ENCODE measurements at regions not wholly inside any gene's neighbourhood (a gene's known extent, or its start where the extent isn't known, plus 50 kb on each side); places are given as distances from the start of the nearest gene placed in this dataset.

DNA sequence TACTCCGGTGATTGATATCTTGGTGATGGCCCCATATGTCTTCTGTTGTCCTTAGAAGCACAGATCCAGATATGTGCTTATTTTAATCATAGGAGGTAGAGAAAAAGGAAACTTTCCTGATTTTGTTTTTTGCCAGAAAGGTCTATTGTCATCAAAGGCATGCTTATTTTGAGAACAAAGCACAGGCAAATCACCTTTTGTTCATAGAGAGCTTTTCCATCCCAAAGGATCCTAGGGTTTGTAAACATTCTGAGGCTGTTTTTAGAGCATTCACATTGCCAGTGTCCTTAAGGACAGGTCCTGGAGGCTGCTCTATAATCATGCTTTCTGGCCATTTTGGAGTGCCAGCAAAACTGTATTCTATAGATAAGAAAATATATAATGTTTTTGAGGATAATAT is 148.5 kb upstream of the SEL1L start:
- no peaks in the 10 kb centered on the region for H3K36me3 Mint-ChIP-seq (ENCODE audit: low read depth)
- intact Hi-C loops (cut with micrococcal nuclease): no loop called here

DNA sequence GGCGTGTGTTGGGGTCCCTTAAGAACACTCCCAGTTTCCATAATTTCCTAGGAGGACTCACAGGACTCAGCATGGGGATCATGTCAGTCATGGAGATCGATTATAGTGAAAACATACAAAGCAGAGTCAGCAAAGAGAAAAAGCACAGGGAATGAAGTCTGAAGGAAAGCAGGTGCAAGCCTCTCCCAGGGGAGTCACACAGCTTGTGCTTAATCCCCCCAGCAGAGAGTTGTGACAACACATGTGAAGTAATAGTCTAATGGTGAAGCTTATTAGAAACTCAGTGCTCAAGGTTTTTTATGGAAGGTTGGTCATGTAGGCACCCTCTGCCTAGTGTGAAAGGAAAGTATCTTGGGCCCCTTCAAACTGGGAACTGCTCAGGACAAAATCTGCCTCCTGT is 149.0 kb upstream of the SEL1L start:
- Mint-ChIP-seq H3K36me3 (ENCODE audit: low read depth) (no peaks in the 10 kb centered on the region), H3K4me1 (ENCODE audit: low read depth) (no peaks in the 10 kb centered on the region)
- intact Hi-C loops (cut with micrococcal nuclease): no loop called here

More for the DNA sequence above, 148.5 kb upstream of the SEL1L start:
- peaks cover 9% of the 10 kb centered on the region for H3K9me3 Mint-ChIP-seq
- no peak overlapping the region for H3K4me3 Mint-ChIP-seq
- H3K27me3 Mint-ChIP-seq: no peaks in the 10 kb centered on the region
- no peak overlapping the region for H3K27ac Mint-ChIP-seq
- H3K4me1 Mint-ChIP-seq (ENCODE audit: low read depth): no peaks in the 10 kb centered on the region

DNA sequence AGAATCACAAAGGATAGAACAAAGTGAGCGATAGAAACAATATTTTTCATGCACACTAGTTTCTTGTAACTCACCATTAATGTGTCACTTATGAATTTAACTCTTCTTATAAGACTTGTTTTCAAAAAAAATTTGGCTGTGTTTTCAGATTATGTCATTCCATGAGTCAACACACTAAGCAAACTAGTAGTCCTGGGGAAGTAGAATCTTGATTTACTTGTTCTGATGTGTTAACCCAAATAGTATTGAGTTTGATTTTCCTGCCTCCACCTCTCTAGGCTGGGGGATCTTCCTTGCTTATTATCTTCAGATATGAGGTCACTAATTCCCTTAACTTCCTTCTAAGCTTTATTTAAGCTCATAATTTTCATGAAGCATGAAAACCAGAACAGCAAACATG is 151.0 kb upstream of the SEL1L start:
- Mint-ChIP-seq H3K4me1 (ENCODE audit: low read depth) (no peaks in the 10 kb centered on the region), H3K27me3 (no peaks in the 10 kb centered on the region), H3K4me3 (no peak overlapping the region), H3K9me3 (no peaks in the 10 kb centered on the region), H3K36me3 (ENCODE audit: low read depth) (no peaks in the 10 kb centered on the region), H3K27ac (no peak overlapping the region)
- intact Hi-C loops (cut with micrococcal nuclease): no loop called here

More for the DNA sequence above, 149.0 kb upstream of the SEL1L start:
- H3K4me3 Mint-ChIP-seq: no peak overlapping the region
- peaks cover 9% of the 10 kb centered on the region for H3K9me3 Mint-ChIP-seq
- no peaks in the 10 kb centered on the region for H3K27me3 Mint-ChIP-seq
- no peak overlapping the region for H3K27ac Mint-ChIP-seq

DNA sequence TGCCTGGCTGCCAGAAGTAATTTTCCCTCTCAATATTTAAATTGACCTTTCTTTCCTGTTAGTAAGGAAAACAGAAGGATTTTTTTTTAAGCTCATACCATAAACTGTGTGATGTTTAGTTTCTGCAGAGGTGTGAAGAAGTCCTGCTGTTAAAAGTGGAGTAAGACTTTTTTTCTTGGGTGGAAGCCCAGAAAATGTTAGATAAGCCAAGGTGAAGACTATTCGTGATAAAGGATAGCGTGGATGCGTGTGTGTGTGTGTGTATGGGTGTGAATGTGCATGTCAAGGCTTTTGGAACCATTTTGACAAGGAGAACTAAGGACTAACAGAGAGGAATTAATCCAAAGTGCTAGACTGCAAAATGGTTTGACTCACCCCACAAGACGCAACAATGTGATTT is 152.9 kb upstream of the SEL1L start:
- no peaks in the 10 kb centered on the region for H3K4me1 Mint-ChIP-seq (ENCODE audit: low read depth)
- H3K9me3 Mint-ChIP-seq: no peaks in the 10 kb centered on the region
- no peaks in the 10 kb centered on the region for H3K36me3 Mint-ChIP-seq (ENCODE audit: low read depth)
- intact Hi-C loops (cut with micrococcal nuclease): no loop called here
- H3K27ac Mint-ChIP-seq: no peak overlapping the region
- no peaks in the 10 kb centered on the region for H3K27me3 Mint-ChIP-seq
- H3K4me3 Mint-ChIP-seq: no peak overlapping the region

DNA sequence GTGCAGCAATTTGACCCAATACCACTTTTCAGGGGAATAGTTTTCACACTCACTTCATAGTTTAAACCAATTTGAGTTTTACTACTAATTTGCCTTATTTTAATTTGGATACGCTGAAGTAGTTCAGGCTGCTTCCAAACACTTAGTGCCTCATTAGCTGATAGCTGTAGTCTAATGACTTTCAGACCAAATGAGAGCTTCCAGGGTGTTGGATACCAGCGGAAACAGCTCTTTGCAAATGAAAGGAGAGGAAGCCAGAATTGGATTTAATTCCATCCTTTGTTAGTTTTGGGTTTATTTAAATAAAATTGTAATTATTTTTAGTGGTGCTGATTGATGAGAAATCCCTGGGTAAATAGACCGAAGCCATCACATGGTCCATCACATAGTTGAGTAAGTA is 158.3 kb upstream of the SEL1L start:
- Mint-ChIP-seq H3K36me3 (ENCODE audit: low read depth) (no peaks in the 10 kb centered on the region), H3K27ac (no peak overlapping the region), H3K27me3 (no peaks in the 10 kb centered on the region), H3K9me3 (no peaks in the 10 kb centered on the region), H3K4me3 (no peak overlapping the region), H3K4me1 (ENCODE audit: low read depth) (no peaks in the 10 kb centered on the region)
- intact Hi-C loops (cut with micrococcal nuclease): no loop called here

DNA sequence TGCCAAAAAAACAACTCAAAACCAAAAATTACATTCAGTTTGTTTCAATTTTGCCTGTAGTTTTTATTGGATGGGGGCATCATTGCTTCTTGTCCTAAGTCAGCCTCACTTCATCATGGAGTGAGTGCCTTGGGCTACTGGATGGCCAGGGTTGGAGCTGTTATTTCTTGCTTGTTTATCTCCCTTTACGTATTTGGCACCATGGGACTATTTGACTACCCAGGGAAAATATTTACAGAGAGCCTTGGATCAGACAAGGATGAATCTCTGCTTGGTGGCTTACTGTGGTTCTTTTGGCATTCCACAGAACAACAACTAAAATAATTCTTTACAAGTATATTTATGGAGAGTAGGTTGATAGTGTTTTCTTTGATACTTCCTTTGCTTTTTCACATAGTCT is 160.8 kb upstream of the SEL1L start:
- H3K9me3 Mint-ChIP-seq: no peaks in the 10 kb centered on the region
- intact Hi-C loops (cut with micrococcal nuclease): no loop called here
- H3K4me3 Mint-ChIP-seq: no peak overlapping the region
- H3K4me1 Mint-ChIP-seq (ENCODE audit: low read depth): no peaks in the 10 kb centered on the region
- no peak overlapping the region for H3K27ac Mint-ChIP-seq
- H3K27me3 Mint-ChIP-seq: no peaks in the 10 kb centered on the region
- H3K36me3 Mint-ChIP-seq (ENCODE audit: low read depth): no peaks in the 10 kb centered on the region

DNA sequence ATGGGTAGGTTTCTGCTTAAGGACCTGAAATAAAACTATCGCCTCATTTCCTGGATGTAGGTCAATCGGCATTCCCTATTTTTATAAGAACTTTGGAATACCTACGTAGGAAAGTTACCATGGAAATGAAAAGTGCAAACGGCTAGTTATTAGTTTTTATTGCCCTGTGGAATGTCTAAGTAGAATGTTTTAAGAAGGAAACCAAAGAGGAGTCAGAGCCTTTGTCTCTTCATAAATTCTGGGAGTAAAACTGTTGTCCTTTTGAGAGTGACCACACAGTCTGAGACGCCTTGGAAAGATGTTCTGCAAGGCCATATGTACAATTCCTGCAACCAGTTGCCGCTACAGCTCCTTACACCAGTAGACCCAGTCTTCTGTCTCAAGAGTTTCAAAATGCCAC is 176.0 kb upstream of the SEL1L start:
- Mint-ChIP-seq H3K4me3 (no peak overlapping the region), H3K9me3 (peaks cover 8% of the 10 kb centered on the region), H3K36me3 (ENCODE audit: low read depth) (no peaks in the 10 kb centered on the region), H3K4me1 (ENCODE audit: low read depth) (no peaks in the 10 kb centered on the region), H3K27ac (no peak overlapping the region), H3K27me3 (peaks cover 2% of the 10 kb centered on the region)
- intact Hi-C loops (cut with micrococcal nuclease): loop anchor here (1.0 to 10.0 kb wide), 3 partner anchors 281 to 1755 kb away; no protein-coding TSS in a partner anchor

DNA sequence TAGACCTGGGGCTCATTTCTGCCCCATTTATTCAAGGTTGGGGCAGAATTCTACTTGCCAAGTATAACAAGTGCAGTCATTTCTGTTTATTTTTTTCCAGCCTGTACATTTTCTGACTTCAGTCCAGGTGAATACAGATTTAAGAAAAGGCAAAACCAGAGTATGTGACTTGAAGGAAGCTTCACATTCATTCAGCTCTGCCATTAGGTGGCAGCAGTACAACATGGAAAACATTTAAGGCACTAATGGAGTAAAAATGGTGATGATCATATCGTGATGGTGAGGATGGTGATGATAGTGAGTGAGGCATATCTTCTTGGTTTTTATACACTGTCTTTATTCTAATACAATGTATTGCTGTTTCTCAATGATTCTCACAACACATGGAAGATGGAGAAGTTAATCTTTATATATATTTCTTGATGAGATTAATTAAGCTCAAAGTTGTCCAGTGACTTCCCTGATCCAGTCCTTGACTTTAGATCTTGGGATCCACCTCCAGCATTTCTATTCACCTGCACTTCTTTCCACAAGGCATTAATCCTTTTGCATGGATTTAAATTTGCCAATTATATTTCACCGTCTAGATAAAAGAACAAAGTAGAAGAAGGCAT is 176.7 kb upstream of the SEL1L start:
- Mint-ChIP-seq H3K36me3 (ENCODE audit: low read depth) (no peaks in the 10 kb centered on the region), H3K27ac (no peak overlapping the region), H3K9me3 (peaks cover 8% of the 10 kb centered on the region), H3K4me3 (no peak overlapping the region), H3K27me3 (no peaks in the 10 kb centered on the region), H3K4me1 (ENCODE audit: low read depth) (no peaks in the 10 kb centered on the region)
- intact Hi-C loops (cut with micrococcal nuclease): loop anchor here (1.0 to 10.0 kb wide), 3 partner anchors 280 to 1754 kb away; no protein-coding TSS in a partner anchor

DNA sequence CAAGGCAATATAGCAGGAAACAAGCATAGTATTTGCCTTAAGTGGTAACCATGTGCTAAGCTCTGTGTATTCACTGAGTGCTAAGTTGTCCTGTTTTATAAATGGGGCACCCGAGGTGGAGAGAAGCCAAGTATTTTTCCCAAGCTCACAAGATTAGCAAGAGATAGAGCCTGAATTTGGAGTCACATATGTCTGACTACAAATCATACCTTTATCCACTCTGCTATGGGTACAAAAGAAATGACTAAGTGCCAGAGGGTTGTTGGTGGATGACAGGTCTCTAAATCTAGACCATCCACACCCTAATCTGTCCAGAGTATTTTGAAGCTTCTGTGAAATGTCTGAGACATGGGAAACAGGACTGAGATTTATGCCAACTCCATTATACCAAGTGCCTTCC is 182.1 kb upstream of the SEL1L start:
- peaks cover 8% of the 10 kb centered on the region for H3K9me3 Mint-ChIP-seq
- no peak overlapping the region for H3K27ac Mint-ChIP-seq
- H3K27me3 Mint-ChIP-seq: no peaks in the 10 kb centered on the region
- intact Hi-C loops (cut with micrococcal nuclease): loop anchor here (10.0 kb wide), 2 partner anchors 989 to 1749 kb away; no protein-coding TSS in a partner anchor
- H3K4me1 Mint-ChIP-seq (ENCODE audit: low read depth): no peaks in the 10 kb centered on the region
- no peak overlapping the region for H3K4me3 Mint-ChIP-seq
- H3K36me3 Mint-ChIP-seq (ENCODE audit: low read depth): no peaks in the 10 kb centered on the region

DNA sequence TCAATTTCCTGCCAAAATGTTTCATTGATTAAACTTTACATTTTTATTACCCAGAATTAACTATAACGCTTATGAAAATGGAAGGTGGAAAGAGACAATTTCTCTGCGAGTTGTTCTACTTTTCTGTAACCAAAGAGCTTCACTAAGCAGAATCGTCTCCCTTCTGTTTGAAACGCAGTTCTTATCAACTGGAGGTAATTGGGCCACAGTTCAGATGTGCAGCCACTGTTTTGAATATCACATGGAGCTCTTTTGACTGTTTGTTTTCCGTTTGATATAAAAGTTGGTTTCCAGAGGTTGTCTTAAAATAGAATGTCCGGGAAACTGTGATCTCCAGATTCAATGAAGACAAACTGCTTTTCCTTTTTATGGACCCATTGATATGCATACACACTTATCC is 183.3 kb upstream of the SEL1L start:
- H3K4me3 Mint-ChIP-seq: no peak overlapping the region
- H3K36me3 Mint-ChIP-seq (ENCODE audit: low read depth): no peaks in the 10 kb centered on the region
- intact Hi-C loops (cut with micrococcal nuclease): loop anchor here (10.0 kb wide), 2 partner anchors 988 to 1748 kb away; no protein-coding TSS in a partner anchor
- no peaks in the 10 kb centered on the region for H3K27me3 Mint-ChIP-seq
- H3K27ac Mint-ChIP-seq: no peak overlapping the region
- peaks cover 4% of the 10 kb centered on the region for H3K9me3 Mint-ChIP-seq
- no peaks in the 10 kb centered on the region for H3K4me1 Mint-ChIP-seq (ENCODE audit: low read depth)

DNA sequence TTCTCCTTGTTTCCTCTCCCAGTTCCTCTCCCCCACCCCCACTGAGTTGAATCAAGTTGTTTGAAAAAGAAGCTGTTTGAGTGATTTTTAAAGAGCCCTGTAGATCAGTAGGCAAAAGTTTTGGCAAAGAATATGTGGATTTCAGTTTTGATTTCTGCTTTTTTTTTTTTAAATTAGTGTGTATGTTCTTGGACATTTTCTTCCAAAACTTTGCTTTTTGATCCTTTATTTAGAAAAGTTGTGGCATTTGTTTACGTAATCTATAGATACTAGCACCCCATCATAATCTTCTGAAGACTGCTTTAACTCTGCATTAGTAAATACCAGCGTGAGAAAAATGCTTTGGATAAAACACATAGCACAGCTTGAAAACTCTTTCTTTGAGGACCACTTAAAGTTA is 190.3 kb upstream of the SEL1L start:
- H3K27ac Mint-ChIP-seq: no peak overlapping the region
- no peak overlapping the region for H3K4me3 Mint-ChIP-seq
- no peaks in the 10 kb centered on the region for H3K9me3 Mint-ChIP-seq
- H3K36me3 Mint-ChIP-seq (ENCODE audit: low read depth): no peaks in the 10 kb centered on the region
- intact Hi-C loops (cut with micrococcal nuclease): no loop called here
- H3K4me1 Mint-ChIP-seq (ENCODE audit: low read depth): no peaks in the 10 kb centered on the region
- peaks cover 2% of the 10 kb centered on the region for H3K27me3 Mint-ChIP-seq

DNA sequence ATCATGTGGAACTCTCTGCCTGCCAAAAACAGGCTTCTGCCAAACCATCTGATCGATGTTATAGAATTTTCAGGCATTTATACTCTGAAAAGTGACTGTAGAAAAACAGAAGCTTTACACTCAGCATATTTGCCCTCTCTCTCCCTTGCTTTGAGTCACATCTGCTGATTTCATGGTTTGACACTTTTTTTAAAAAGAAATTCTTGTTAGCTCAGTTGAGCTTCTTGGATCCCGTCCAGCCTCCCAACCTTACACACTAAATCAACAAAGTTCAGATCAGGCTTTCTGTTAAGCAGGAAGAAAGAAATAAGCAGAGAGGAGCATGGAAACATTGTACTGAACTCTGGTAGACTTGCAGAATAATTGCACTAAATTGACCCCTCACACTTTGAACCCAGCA is 193.6 kb upstream of the SEL1L start:
- H3K4me1 Mint-ChIP-seq (ENCODE audit: low read depth): no peaks in the 10 kb centered on the region
- H3K27ac Mint-ChIP-seq: no peak overlapping the region
- H3K36me3 Mint-ChIP-seq (ENCODE audit: low read depth): no peaks in the 10 kb centered on the region
- no peak overlapping the region for H3K4me3 Mint-ChIP-seq
- peaks cover 2% of the 10 kb centered on the region for H3K27me3 Mint-ChIP-seq
- H3K9me3 Mint-ChIP-seq: no peaks in the 10 kb centered on the region
- intact Hi-C loops (cut with micrococcal nuclease): no loop called here

DNA sequence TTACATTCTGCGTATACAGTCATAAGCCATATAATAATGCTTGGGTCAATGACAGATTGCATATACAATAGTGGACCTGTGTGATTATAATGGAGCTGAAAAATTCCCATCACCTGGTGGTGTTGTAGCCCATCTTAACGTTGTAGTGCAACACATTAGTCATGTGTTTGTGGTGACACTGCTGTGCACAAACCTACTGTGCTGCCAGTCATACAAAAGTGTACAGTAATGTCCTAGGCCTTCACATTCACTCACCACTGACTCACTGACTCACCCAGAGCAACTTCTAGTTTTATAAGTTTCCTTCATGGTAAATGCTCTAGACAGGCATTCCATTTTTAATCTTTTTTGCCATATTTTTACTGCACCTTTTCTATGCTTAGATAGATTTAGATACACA is 194.8 kb upstream of the SEL1L start:
- Mint-ChIP-seq H3K4me1 (ENCODE audit: low read depth) (no peaks in the 10 kb centered on the region), H3K36me3 (ENCODE audit: low read depth) (no peaks in the 10 kb centered on the region), H3K27ac (no peak overlapping the region), H3K9me3 (no peaks in the 10 kb centered on the region), H3K27me3 (peaks cover 2% of the 10 kb centered on the region), H3K4me3 (no peak overlapping the region)
- intact Hi-C loops (cut with micrococcal nuclease): no loop called here

DNA sequence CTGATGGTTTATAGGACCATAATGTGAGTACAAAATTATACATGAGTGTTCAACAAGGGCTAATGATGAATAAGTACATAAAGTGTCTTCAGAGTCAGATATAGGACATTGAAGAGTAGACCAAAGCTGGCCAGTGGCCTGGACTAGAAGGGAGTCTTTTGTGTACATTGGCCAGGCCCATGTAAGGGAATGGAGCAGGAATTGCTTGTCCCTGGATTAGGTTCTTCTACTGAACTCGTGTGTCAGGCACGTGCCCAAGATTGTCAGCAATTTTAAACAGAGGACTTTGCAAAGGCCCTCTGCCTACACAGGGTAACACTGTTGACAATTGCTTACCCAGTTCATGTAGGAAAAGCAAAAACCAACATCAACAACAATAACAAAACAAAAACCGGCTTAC is 196.0 kb upstream of the SEL1L start:
- Mint-ChIP-seq H3K27me3 (peaks cover 2% of the 10 kb centered on the region), H3K9me3 (no peaks in the 10 kb centered on the region), H3K36me3 (ENCODE audit: low read depth) (no peaks in the 10 kb centered on the region), H3K4me3 (no peak overlapping the region), H3K27ac (no peak overlapping the region), H3K4me1 (ENCODE audit: low read depth) (no peaks in the 10 kb centered on the region)
- intact Hi-C loops (cut with micrococcal nuclease): no loop called here

DNA sequence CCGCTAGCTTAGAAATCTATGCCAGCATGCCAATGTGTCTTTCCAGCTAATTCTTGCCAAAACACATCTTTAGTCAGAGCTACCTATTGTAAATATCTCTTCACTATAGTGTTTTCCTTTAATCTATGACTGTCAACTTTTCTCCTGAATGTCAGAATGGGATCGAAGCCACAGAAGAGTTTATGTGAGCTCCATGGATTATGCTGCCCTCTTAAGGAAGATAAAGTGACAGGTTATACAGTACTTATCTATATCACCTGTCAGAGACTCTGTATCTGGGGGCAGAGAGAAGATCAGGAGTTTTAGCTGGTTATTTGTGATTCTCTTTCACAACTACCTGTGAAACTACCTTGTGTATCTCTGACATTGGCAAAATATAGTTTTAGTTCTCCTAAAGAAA is 204.3 kb upstream of the SEL1L start:
- intact Hi-C loops (cut with micrococcal nuclease): no loop called here
- H3K27me3 Mint-ChIP-seq: no peaks in the 10 kb centered on the region
- no peaks in the 10 kb centered on the region for H3K4me1 Mint-ChIP-seq (ENCODE audit: low read depth)
- H3K27ac Mint-ChIP-seq: no peak overlapping the region
- H3K4me3 Mint-ChIP-seq: no peak overlapping the region
- H3K9me3 Mint-ChIP-seq: no peaks in the 10 kb centered on the region
- H3K36me3 Mint-ChIP-seq (ENCODE audit: low read depth): no peaks in the 10 kb centered on the region
